DOHH2 (cell line): ENCODE measurements at regions not wholly inside any gene's neighbourhood (a gene's known extent, or its start where the extent isn't known, plus 50 kb on each side); places are given as distances from the start of the nearest gene placed in this dataset.

Source experiments
- CTCF ChIP-seq: fragments of 200-600 bp; sonication (generic); IDR thresholded peaks from one replicate; pipeline ENCODE4 v1.5.1; 2014; ENCODE audit warnings: antibody characterized with exemption, mild to moderate bottlenecking, low read depth, low read length; ENCODE audit not compliant: poor library complexity, severe bottlenecking
- EZH2phosphoT487 ChIP-seq: fragments of 200-600 bp; sonication (generic); IDR thresholded peaks from 2 replicates; pipeline ENCODE4 v1.6.1; 2017; ENCODE audit warnings: borderline replicate concordance, mild to moderate bottlenecking, antibody characterized with exemption, low read length, moderate library complexity, mixed read lengths

DNA sequence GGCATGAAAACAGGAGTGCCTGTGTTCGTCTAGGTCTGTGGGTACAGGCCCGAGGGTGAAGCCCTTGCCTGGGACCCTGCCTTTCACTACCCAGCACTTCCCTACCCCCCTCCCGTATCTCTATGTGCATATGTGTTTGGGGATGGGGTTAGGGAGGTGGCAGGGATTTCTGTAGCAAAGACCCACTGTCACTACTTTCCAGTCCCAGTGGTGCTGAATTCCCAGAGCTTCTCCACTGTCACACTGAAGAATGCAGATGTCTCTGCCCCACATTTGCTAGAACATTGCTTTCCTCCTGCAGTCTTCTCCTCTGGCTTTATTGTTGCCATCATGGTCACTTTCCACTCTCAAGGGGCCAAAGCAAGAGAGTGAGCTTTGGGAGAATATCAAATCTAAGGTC is 203.9 kb downstream of the MYRFL start:
- TF ChIP-seq CTCF (no peak), EZH2phosphoT487 (no peak)
